Colonic mucosa (tissue), 4 donors: ENCODE measurements at regions not wholly inside any gene's neighbourhood (a gene's known extent, or its start where the extent isn't known, plus 50 kb on each side); places are given as distances from the start of the nearest gene placed in this dataset.

Experiments
- DNase-seq: peaks from one replicate; pipeline ENCODE4 v3.0.0-alpha.2; 2020
- H3K27ac ChIP-seq: fragments of 200-600 bp; one replicate; pipeline ENCODE4 v1.8.0; 2021
- H3K27me3 ChIP-seq: fragments of 200-600 bp; one replicate; pipeline ENCODE4 v1.8.0; 2021
- H3K36me3 ChIP-seq: fragments of 200-600 bp; one replicate; pipeline ENCODE4 v1.8.0; 2021
- H3K4me1 ChIP-seq: fragments of 200-600 bp; one replicate; pipeline ENCODE4 v1.8.0; 2021; ENCODE audit warnings: mild to moderate bottlenecking
- H3K4me3 ChIP-seq: fragments of 200-600 bp; one replicate; pipeline ENCODE4 v1.8.0; 2021
- H3K9ac ChIP-seq, 2 donors: one replicate each; pipeline ENCODE4 v1.7.0; 2013; ENCODE audit warnings: control low read depth in 2 of 2, low read depth in 2 of 2, low read length in 2 of 2
- H3K9me3 ChIP-seq: fragments of 200-600 bp; one replicate; pipeline ENCODE4 v1.8.0; 2021
- intact Hi-C: fragments of 100-400 bp; cut with DNase I; formaldehyde crosslinking; loops from one replicate; pipeline ENCODE4 v1.14.1; 2022
- TF ChIP-seq, protein P1 (sequence below): fragments of 200-600 bp; IDR thresholded peaks from one replicate; pipeline ENCODE4 v1.8.0; 2022; ENCODE audit warnings: antibody characterized with exemption, mild to moderate bottlenecking
- donor health status: healthy.
- donor health status: DM: no; HTN: no; CAD: no.
- donor health status: DM: no; HTN: no; CAD: no.

DNA sequence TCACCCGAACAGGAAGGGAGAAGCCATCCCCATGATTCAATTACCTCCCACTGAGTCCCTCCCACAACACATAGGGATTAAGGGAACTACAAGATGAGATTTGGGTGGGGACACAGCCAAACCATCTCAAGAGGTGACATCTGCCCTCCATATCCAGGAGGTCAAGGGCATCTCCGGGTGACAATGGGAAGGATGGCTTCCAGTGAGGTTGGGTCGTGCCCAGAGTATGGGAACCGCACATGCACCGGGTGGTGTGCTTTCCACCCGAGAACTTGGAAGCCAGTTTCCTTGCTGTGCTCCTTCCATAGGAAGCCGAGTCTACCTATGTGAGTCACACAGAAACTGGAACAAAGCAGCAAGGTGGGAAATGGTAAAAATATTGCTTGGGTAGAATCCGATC is 216.9 kb upstream of the SALL3 start:
- TF ChIP-seq, protein P1, sequence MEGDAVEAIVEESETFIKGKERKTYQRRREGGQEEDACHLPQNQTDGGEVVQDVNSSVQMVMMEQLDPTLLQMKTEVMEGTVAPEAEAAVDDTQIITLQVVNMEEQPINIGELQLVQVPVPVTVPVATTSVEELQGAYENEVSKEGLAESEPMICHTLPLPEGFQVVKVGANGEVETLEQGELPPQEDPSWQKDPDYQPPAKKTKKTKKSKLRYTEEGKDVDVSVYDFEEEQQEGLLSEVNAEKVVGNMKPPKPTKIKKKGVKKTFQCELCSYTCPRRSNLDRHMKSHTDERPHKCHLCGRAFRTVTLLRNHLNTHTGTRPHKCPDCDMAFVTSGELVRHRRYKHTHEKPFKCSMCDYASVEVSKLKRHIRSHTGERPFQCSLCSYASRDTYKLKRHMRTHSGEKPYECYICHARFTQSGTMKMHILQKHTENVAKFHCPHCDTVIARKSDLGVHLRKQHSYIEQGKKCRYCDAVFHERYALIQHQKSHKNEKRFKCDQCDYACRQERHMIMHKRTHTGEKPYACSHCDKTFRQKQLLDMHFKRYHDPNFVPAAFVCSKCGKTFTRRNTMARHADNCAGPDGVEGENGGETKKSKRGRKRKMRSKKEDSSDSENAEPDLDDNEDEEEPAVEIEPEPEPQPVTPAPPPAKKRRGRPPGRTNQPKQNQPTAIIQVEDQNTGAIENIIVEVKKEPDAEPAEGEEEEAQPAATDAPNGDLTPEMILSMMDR = no peak
- DNase-seq = no peak
- Histone ChIP-seq H3K9ac (no peak overlapping the region), H3K27me3 (no peaks in the 10 kb centered on the region), H3K36me3 (no peaks in the 10 kb centered on the region), H3K27ac (no peak overlapping the region), H3K4me1 (no peaks in the 10 kb centered on the region), H3K4me3 (no peak overlapping the region), H3K9me3 (no peaks in the 10 kb centered on the region)
- intact Hi-C loops = no loop called here

DNA sequence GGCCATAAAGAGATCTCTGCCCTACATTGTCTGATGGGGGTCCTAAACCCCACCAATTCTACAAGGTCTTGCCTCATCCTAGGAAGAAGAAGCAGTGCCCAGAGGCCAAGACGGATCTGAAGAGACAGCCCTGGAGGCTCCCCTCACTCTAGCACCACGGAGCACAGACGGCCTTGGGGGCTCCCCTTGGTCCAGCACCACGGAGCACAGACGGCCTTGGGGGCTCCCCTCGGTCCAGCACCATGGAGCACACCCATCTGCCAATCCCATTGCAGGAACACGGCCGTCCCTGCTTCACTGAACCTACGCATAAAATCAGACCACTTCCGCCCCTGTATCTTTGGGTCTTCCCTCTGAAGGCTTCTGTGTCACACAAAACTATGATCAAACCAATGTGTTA is 215.1 kb upstream of the SALL3 start:
- Histone ChIP-seq H3K27me3 (no peaks in the 10 kb centered on the region), H3K27ac (no peak overlapping the region), H3K4me3 (no peak overlapping the region), H3K9me3 (no peaks in the 10 kb centered on the region), H3K36me3 (no peaks in the 10 kb centered on the region), H3K4me1 (no peaks in the 10 kb centered on the region), H3K9ac (no peak overlapping the region)
- intact Hi-C loops = no loop called here
- DNase-seq = no peak
- TF ChIP-seq, protein P1 = no peak

DNA sequence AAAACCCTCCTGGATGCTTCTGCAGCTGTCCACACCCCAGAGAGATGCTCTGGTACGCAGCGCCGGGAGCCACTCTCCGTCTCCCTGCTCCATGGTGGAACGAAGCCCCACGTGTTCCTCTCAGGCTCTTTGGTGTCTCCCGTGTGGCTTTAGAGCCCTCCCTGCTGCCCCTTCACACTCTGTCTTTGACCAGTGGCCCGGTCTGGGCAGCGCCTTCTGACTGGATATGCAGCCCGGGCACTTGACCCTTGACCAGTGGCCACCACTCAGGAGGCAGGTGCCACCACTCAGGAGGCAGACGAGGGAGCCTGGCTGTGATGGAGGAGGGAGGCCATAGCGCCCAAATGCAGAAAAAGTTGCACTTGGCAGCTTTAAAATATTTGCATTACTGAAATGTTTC is 214.5 kb upstream of the SALL3 start:
- no peak overlapping the region for H3K27ac ChIP-seq
- H3K27me3 ChIP-seq = no peaks in the 10 kb centered on the region
- no peak overlapping the region for H3K9ac ChIP-seq
- intact Hi-C loops = no loop called here
- DNase-seq = no peak
- TF ChIP-seq, protein P1 = no peak
- H3K36me3 ChIP-seq = no peaks in the 10 kb centered on the region
- H3K9me3 ChIP-seq = no peaks in the 10 kb centered on the region
- H3K4me3 ChIP-seq = no peak overlapping the region
- no peaks in the 10 kb centered on the region for H3K4me1 ChIP-seq

DNA sequence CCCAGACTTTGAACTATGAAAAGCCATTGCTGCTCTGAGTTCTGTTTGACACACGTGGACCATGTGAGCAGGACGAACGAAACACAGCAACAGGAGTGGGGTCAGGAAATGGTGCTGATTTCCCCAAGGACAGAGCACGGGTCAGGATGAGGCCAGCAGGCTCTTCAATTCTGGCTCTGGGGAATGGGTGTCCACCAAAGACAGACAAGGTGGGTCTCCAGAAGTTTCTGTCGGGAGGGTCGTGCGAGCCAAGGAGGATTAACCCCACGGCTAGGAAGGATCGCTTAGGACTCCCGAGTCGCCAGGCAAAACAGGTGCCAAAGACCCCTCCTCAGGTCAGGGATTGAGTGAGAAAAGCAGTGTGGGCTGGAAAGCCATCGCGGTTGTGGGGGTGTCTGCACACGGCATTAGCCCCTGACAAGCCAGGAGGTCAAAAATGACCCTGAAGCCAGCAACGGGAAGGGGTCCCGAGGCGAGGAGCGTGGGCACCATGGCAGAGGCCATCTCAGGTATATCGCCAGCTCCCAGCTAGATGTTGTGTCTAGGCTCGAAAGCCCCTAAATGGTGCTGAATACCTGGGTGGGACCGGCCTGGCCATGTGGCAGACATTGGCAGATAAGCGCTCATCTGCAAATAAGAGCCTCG is 213.9 kb upstream of the SALL3 start:
- TF ChIP-seq, protein P1 = no peak
- Histone ChIP-seq H3K9ac (no peak overlapping the region), H3K9me3 (no peaks in the 10 kb centered on the region), H3K27ac (no peak overlapping the region), H3K4me3 (no peak overlapping the region), H3K36me3 (no peaks in the 10 kb centered on the region), H3K4me1 (no peaks in the 10 kb centered on the region), H3K27me3 (no peaks in the 10 kb centered on the region)
- intact Hi-C loops = no loop called here
- no peak for DNase-seq

DNA sequence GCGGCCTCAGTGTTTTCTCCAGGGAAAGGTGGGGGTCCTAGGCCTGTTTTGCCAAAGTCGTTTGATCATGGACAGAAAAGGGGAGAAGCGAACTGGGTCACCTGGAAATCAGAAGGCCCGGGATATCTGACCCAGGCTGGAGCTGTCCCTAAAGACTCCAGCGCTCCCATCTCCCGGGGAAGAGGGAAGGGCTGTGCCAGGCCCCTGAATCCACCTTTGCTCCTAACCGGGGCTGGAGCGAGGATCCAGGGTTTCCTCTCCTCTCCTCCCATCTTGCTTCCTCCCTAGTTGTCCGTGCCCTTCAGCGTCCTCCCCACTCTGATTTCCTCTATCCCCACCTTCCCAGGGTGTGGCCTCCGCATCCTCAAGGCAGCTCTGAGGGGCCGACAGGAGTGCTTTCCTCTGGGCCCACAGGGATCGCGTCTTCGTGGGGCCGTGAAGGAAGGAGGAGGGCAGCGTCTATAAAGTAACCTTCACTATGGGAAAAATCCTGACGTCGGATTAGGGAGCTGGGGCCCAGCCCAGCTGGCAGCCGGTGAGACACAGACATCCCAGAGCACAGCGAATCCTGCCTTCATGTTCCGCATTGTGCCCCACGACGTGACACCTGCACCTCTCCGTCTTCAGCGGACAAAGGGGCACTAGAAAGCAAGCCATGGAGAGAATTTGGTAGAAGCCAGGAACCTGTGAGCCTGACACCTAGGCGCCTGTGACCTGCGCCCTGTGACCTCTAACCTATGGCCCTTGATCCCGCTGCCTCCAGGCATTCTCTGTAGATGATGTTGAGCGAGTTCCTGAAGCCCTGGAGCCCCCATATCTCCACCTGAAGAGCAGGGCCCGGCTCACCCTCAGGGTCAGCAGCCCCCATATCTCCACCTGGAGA is 212.7 kb upstream of the SALL3 start:
- intact Hi-C loops = no loop called here
- Histone ChIP-seq H3K4me1 (no peaks in the 10 kb centered on the region), H3K27ac (no peak overlapping the region), H3K4me3 (no peak overlapping the region), H3K9me3 (no peaks in the 10 kb centered on the region), H3K9ac (no peak overlapping the region), H3K36me3 (no peaks in the 10 kb centered on the region), H3K27me3 (no peaks in the 10 kb centered on the region)
- no peak for DNase-seq
- TF ChIP-seq, protein P1 = no peak
